Stomach (tissue), 8 donors: ENCODE measurements at regions not wholly inside any gene's neighbourhood (a gene's known extent, or its start where the extent isn't known, plus 50 kb on each side); places are given as distances from the start of the nearest gene placed in this dataset.

Source experiments
- DNase-seq, 2 donors: peaks; one replicate each; pipeline versions ENCODE4 v3.0.0 to v3.0.0-alpha.2; 2013 to 2019
- H3K27ac ChIP-seq, 5 donors: fragments of 200-600 bp in 4 of 5; sonication (generic) in 4 of 5; one replicate each; pipeline ENCODE4 v1.5.1; 2013 to 2019; ENCODE audit warnings: mild to moderate bottlenecking in 1 of 5, moderate library complexity in 1 of 5
- H3K27me3 ChIP-seq, 3 donors: fragments of 200-600 bp; sonication (generic); one replicate each; pipeline ENCODE4 v1.5.1; 2017 to 2019; ENCODE audit warnings: mixed run types in 1 of 3
- H3K36me3 ChIP-seq, 4 donors: fragments of 200-600 bp; sonication (generic); 1 replicate in 3 of 4; 2 replicates in 1 of 4; pipeline ENCODE4 v1.5.1; 2016 to 2019
- H3K4me1 ChIP-seq, 4 donors: fragments of 200-600 bp; sonication (generic); one replicate each; pipeline ENCODE4 v1.5.1; 2016 to 2019
- H3K4me3 ChIP-seq, 4 donors: fragments of 200-600 bp; sonication (generic) in 3 of 4; one replicate each; pipeline ENCODE4 v1.5.1; 2016 to 2019; ENCODE audit warnings: mild to moderate bottlenecking in 1 of 4
- H3K9me3 ChIP-seq, 4 donors: fragments of 200-600 bp; sonication (generic); one replicate each; pipeline ENCODE4 v1.5.1; 2016 to 2019
- CTCF ChIP-seq, 7 experiments: fragments of 450-650 bp in 4 of 7; fragments of 200-600 bp in 3 of 7; sonication (generic) in 3 of 7; IDR thresholded peaks; one replicate each; pipeline ENCODE4 v1.5.1; 2016 to 2019; ENCODE audit warnings: antibody characterized with exemption in 7 of 7, control low read depth in 2 of 7, mild to moderate bottlenecking in 1 of 7
- EP300 ChIP-seq: sonication (generic); formaldehyde crosslinking; IDR thresholded peaks from one replicate; pipeline ENCODE4 v1.6.1; 2017; ENCODE audit warnings: antibody characterized with exemption
- POLR2A ChIP-seq, 4 donors: fragments of 450-650 bp; IDR thresholded peaks; one replicate each; pipeline ENCODE4 v1.6.1; 2016; ENCODE audit warnings: antibody characterized with exemption in 4 of 4, control low read depth in 2 of 4, mild to moderate bottlenecking in 1 of 4, moderate library complexity in 1 of 4
- POLR2AphosphoS5 ChIP-seq, 3 donors: sonication (generic); formaldehyde crosslinking; IDR thresholded peaks; one replicate each; pipeline ENCODE4 v1.6.1; 2016; ENCODE audit warnings: antibody characterized with exemption in 3 of 3
- WGBS, 5 donors: extraction: QIAGEN DNeasy Blood & Tissue Kit in 3 of 5; methylation state at CpG; one replicate each; pipeline versions ENCODE4 v1.1.5 to v1.1.7; 2013 to 2018; 5-methylcytosine and 5-hydroxymethylcytosine counted together
- intact Hi-C: fragments of 100-400 bp; cut with DNase I; formaldehyde crosslinking; loops from one replicate; pipeline ENCODE4 v1.15.1; 2023; ENCODE audit warnings: low total_unique reads
- donor health status: healthy with polysubstance abuse.
- donor health status: Bipolar disorder and iron deficiency.
- donor health status: healthy.

GRCh38 chr21:17195351-17195750 lies 317.5 kb upstream of the CXADR start:
- no peak for DNase-seq
- intact Hi-C loops, result loop anchor here (10.0 kb wide), 1 partner anchor 59 kb away; no protein-coding TSS in a partner anchor
- Histone ChIP-seq H3K27me3 (no peaks in the 10 kb centered on the region), H3K9me3 (peaks cover 6 to 12% (median 9%) of the 10 kb centered on the region in 4 donors), H3K4me1 (peaks cover 0 to 11% (median 2%) of the 10 kb centered on the region in 4 donors), H3K27ac (no peak overlapping the region), H3K36me3 (no peaks in the 10 kb centered on the region), H3K4me3 (no peak overlapping the region)
- 63 to 84% (median 71%) methylated on average over 1 of the region's 1 CpG for WGBS, 5 donors
- no peak for TF ChIP-seq POLR2A (IDR thresholded peaks at IDR 0.05)
- no peak for TF ChIP-seq POLR2AphosphoS5 (IDR thresholded peaks at IDR 0.05)
- TF ChIP-seq CTCF (IDR thresholded peaks at IDR 0.05), result no peak
- TF ChIP-seq EP300, result no peak

GRCh38 chr21:17195976-17196375 lies 316.9 kb upstream of the CXADR start:
- no peak for TF ChIP-seq EP300
- no peak for TF ChIP-seq POLR2A (IDR thresholded peaks at IDR 0.05)
- TF ChIP-seq POLR2AphosphoS5 (IDR thresholded peaks at IDR 0.05), result no peak
- no peak for TF ChIP-seq CTCF (IDR thresholded peaks at IDR 0.05)
- 0 to 39% (median 14%) methylated on average over 1 of the region's 1 CpG for WGBS, 5 donors
- H3K4me1 ChIP-seq, result peaks cover 0 to 11% (median 2%) of the 10 kb centered on the region in 4 donors
- H3K27ac ChIP-seq, result no peak overlapping the region
- no peaks in the 10 kb centered on the region for H3K36me3 ChIP-seq
- intact Hi-C loops, result loop anchor here (10.0 kb wide), 1 partner anchor 59 kb away; no protein-coding TSS in a partner anchor
- peaks cover 5 to 8% (median 8%) of the 10 kb centered on the region in 4 donors for H3K9me3 ChIP-seq
- peak in 1 of 2 donors; percentile 73 for DNase-seq
- H3K4me3 ChIP-seq, result no peak overlapping the region
- no peaks in the 10 kb centered on the region for H3K27me3 ChIP-seq

GRCh38 chr21:17196623-17197022 lies 316.2 kb upstream of the CXADR start:
- H3K36me3 ChIP-seq, result no peaks in the 10 kb centered on the region
- TF ChIP-seq EP300 (no peak), CTCF (IDR thresholded peaks at IDR 0.05) (no peak), POLR2A (IDR thresholded peaks at IDR 0.05) (no peak), POLR2AphosphoS5 (IDR thresholded peaks at IDR 0.05) (no peak)
- H3K9me3 ChIP-seq, result peaks cover 2% of the 10 kb centered on the region in 4 donors
- H3K4me3 ChIP-seq, result no peak overlapping the region
- peaks cover 0 to 11% (median 2%) of the 10 kb centered on the region in 4 donors for H3K4me1 ChIP-seq
- peak in 1 of 2 donors; percentile 31 for DNase-seq
- 49 to 63% (median 59%) methylated on average over 2 of the region's 2 CpGs for WGBS, 5 donors
- H3K27ac ChIP-seq, result peak overlapping the region in 1 of 5 donors; percentile 36
- no peaks in the 10 kb centered on the region for H3K27me3 ChIP-seq
- intact Hi-C loops, result loop anchor here (10.0 kb wide), 1 partner anchor 58 kb away; no protein-coding TSS in a partner anchor

GRCh38 chr21:17197996-17198395 lies 314.8 kb upstream of the CXADR start:
- Histone ChIP-seq H3K27ac (peak overlapping the region in 2 of 5 donors; percentile 36 to 38), H3K4me1 (peaks cover 0 to 11% (median 2%) of the 10 kb centered on the region in 4 donors), H3K9me3 (no peaks in the 10 kb centered on the region), H3K4me3 (no peak overlapping the region), H3K27me3 (no peaks in the 10 kb centered on the region), H3K36me3 (no peaks in the 10 kb centered on the region)
- 36 to 56% (median 44%) methylated on average over 1 of the region's 1 CpG for WGBS, 5 donors
- intact Hi-C loops, result loop anchor here (10.0 kb wide), 1 partner anchor 57 kb away; no protein-coding TSS in a partner anchor
- TF ChIP-seq POLR2AphosphoS5 (IDR thresholded peaks at IDR 0.05) (no peak), POLR2A (IDR thresholded peaks at IDR 0.05) (no peak), CTCF (IDR thresholded peaks at IDR 0.05) (no peak), EP300 (no peak)
- peak in 1 of 2 donors; percentile 76 for DNase-seq
